PC-9 (cell line): ENCODE measurements at regions not wholly inside any gene's neighbourhood (a gene's known extent, or its start where the extent isn't known, plus 50 kb on each side); places are given as distances from the start of the nearest gene placed in this dataset.

ENCODE experiments used
- CTCF ChIP-seq: fragments of 200-600 bp; sonication (generic); conservative IDR thresholded peaks from 2 replicates; pipeline ENCODE4 v1.6.1; 2017; ENCODE audit warnings: mixed run types, antibody characterized with exemption, mild to moderate bottlenecking, moderate library complexity
- EZH2 ChIP-seq: fragments of 200-600 bp; sonication (generic); IDR thresholded peaks from 2 replicates; pipeline ENCODE4 v1.8.0; 2017; ENCODE audit warnings: antibody characterized with exemption, low read depth

- TF ChIP-seq CTCF (no peak), EZH2 (no peak)
Measured at GRCh38 chr4:123578276-123579029, 181.9 kb downstream of the SPRY1 start.
